ENCODE measurements at regions not wholly inside any gene's neighbourhood (a gene's known extent, or its start where the extent isn't known, plus 50 kb on each side); places are given as distances from the start of the nearest gene placed in this dataset.

GRCh38 chr6:144335311-144335861 lies 50.3 kb downstream of the UTRN start:
- H3K27me3 ChIP-seq (replicated peaks in 1 of 4; ENCODE audit: control insufficient read depth in 3 of 4, extremely low read depth in 1 of 4, insufficient read depth in 3 of 4, low read length in 3 of 4) = no peaks in the 10 kb centered on the region
- no peak overlapping the region for H3K23ac ChIP-seq (ENCODE audit: insufficient read length)
- no peak overlapping the region for H3K4ac ChIP-seq (replicated peaks; ENCODE audit: insufficient read length, low read depth, low read length)
- POLR2A ChIA-PET (ENCODE audit: partially characterized antibody) = interaction anchor here (1.4 kb wide), 1 partner anchor 13 kb away, joined by 3 read pairs; no protein-coding TSS in a partner anchor
- no peaks in the 10 kb centered on the region; the same call in none of the 2 replicates for H3K79me1 ChIP-seq (ENCODE audit: low read depth, low read length)
- H4K91ac ChIP-seq (replicated peaks; ENCODE audit: insufficient read length, low read length) = no peak overlapping the region
- H3K36me3 ChIP-seq (ENCODE audit: control insufficient read depth in 2 of 4, insufficient read depth in 4 of 4, low read length in 3 of 4) = no peaks in the 10 kb centered on the region
- peak overlapping the region; percentile 68 for H3K14ac ChIP-seq (ENCODE audit: insufficient read length)
- no peak overlapping the region for H4K5ac ChIP-seq (ENCODE audit: insufficient read length, low read depth, low read length)
- H3K79me2 ChIP-seq (ENCODE audit: control insufficient read depth in 1 of 2, insufficient read depth in 2 of 2, low read length in 2 of 2) = peaks cover 0 to 86% of the 10 kb centered on the region in 2 experiments
- H2BK20ac ChIP-seq (ENCODE audit: low read length) = no peak overlapping the region
- no peaks in the 10 kb centered on the region for H3K9me3 ChIP-seq (ENCODE audit: insufficient read depth in 2 of 2, low read depth in 1 of 2, low read length in 1 of 2)
- H3K27ac ChIP-seq (ENCODE audit: low read depth, low read length) = no peak overlapping the region
- no peak overlapping the region for H2AFZ ChIP-seq (ENCODE audit: low read length)
- H3K56ac ChIP-seq (replicated peaks; ENCODE audit: insufficient read length, low read depth, low read length) = no peak overlapping the region
- no peak overlapping the region for H4K8ac ChIP-seq (ENCODE audit: extremely low read depth, insufficient read depth, low read length)
- no peak overlapping the region for H2BK15ac ChIP-seq (ENCODE audit: low read length)
- H3K18ac ChIP-seq (ENCODE audit: extremely low read depth, low read length) = no peak overlapping the region
- no peak for FAIRE-seq
- H2BK12ac ChIP-seq (ENCODE audit: low read depth, low read length) = 0 out of 2 replicates have a peak overlapping the region, but pooled peaks have one; percentile 11
- peak overlapping the region; percentile 85; the same call in 1 of the 2 replicates for H2AK5ac ChIP-seq (ENCODE audit: low read depth, low read length)
- peak in 1 of 2 experiments; percentile 39 for DNase-seq (ENCODE audit: low read depth in 1 of 2, low spot score in 2 of 2)
- no peaks in the 10 kb centered on the region; the same call in 1 of the 2 replicates for H3K23me2 ChIP-seq (ENCODE audit: low read depth, low read length)
- H4K20me1 ChIP-seq (replicated peaks in 1 of 2; ENCODE audit: control insufficient read depth in 1 of 2, insufficient read depth in 2 of 2, low read length in 2 of 2) = peaks cover 0 to 2% of the 10 kb centered on the region in 2 experiments
- H3K9ac ChIP-seq (replicated peaks in 1 of 4; ENCODE audit: extremely low read depth in 1 of 4, low read depth in 3 of 4, low read length in 3 of 4) = no peak overlapping the region
- WGBS, 2 experiments (ENCODE audit: extremely low coverage in 1 of 2, insufficient coverage in 1 of 2, insufficient read length in 1 of 2, insufficient replicate concordance in 2 of 2, low coverage in 1 of 2, low lambda C conversion rate in 2 of 2, missing lambda C conversion rate in 1 of 2) = 71% methylated on average over 5 of the region's 5 CpGs; no CpG with 5 or more reads in 1 of the 2 experiments
- no peak overlapping the region for H3K4me3 ChIP-seq (ENCODE audit: extremely low read depth in 1 of 4, insufficient read depth in 2 of 4, low read depth in 3 of 4, low read length in 4 of 4)
- no peak overlapping the region for H3K4me2 ChIP-seq (ENCODE audit: insufficient read depth in 1 of 2, low read depth in 2 of 2, low read length in 2 of 2)
- H3K4me1 ChIP-seq (replicated peaks in 1 of 4; ENCODE audit: control insufficient read depth in 3 of 4, insufficient read depth in 4 of 4, low read length in 3 of 4) = peaks cover 4 to 12% (median 10%) of the 10 kb centered on the region in 4 experiments; a peak in 6 of 7 replicates
- H2BK120ac ChIP-seq (replicated peaks; ENCODE audit: low read depth, low read length) = no peak overlapping the region
- CTCF ChIA-PET (ENCODE audit: partially characterized antibody) = interaction anchor here (1.2 kb wide), 1 partner anchor 119 kb away, joined by 4 read pairs; no protein-coding TSS in a partner anchor
- H2BK5ac ChIP-seq (ENCODE audit: low read depth, low read length) = no peak overlapping the region
- TF ChIP-seq EGR1 (IDR thresholded peaks at IDR 0.05; ENCODE audit: borderline replicate concordance, low read depth, low read length) = no peak
- no peak for TF ChIP-seq SIX5 (IDR thresholded peaks at IDR 0.05; ENCODE audit: low read depth, low read length)
- TF ChIP-seq BCL11A (IDR thresholded peaks at IDR 0.05; ENCODE audit: low read depth in 2 of 2, low read length in 2 of 2) = no peak
- no peak for TF ChIP-seq RAD21 (IDR thresholded peaks at IDR 0.05 in 1 of 2, conservative IDR thresholded peaks at IDR 0.05 in 1 of 2; ENCODE audit: low read depth in 2 of 2, low read length in 2 of 2)
- TF ChIP-seq MAFK (IDR thresholded peaks at IDR 0.05; ENCODE audit: low read depth, low read length) = no peak
- TF ChIP-seq HDAC6 (IDR thresholded peaks at IDR 0.05; ENCODE audit: low read depth, low read length) = no peak
- no peak for TF ChIP-seq CTCF (IDR thresholded peaks at IDR 0.05; ENCODE audit: control extremely low read depth in 1 of 3, insufficient read depth in 1 of 3, low read depth in 1 of 3, low read length in 3 of 3)
- TF ChIP-seq RFX5 (IDR thresholded peaks at IDR 0.05; ENCODE audit: borderline replicate concordance, low read depth, low read length) = no peak
- no peak for TF ChIP-seq CHD1 (IDR thresholded peaks at IDR 0.05; ENCODE audit: low read depth, low read length)
- no peak for TF ChIP-seq HDAC2 (IDR thresholded peaks at IDR 0.05; ENCODE audit: borderline replicate concordance in 1 of 2, low read depth in 2 of 2, low read length in 2 of 2)

All from H1 (cell line).